ENCODE measurements at regions not wholly inside any gene's neighbourhood (a gene's known extent, or its start where the extent isn't known, plus 50 kb on each side); places are given as distances from the start of the nearest gene placed in this dataset.

DNA sequence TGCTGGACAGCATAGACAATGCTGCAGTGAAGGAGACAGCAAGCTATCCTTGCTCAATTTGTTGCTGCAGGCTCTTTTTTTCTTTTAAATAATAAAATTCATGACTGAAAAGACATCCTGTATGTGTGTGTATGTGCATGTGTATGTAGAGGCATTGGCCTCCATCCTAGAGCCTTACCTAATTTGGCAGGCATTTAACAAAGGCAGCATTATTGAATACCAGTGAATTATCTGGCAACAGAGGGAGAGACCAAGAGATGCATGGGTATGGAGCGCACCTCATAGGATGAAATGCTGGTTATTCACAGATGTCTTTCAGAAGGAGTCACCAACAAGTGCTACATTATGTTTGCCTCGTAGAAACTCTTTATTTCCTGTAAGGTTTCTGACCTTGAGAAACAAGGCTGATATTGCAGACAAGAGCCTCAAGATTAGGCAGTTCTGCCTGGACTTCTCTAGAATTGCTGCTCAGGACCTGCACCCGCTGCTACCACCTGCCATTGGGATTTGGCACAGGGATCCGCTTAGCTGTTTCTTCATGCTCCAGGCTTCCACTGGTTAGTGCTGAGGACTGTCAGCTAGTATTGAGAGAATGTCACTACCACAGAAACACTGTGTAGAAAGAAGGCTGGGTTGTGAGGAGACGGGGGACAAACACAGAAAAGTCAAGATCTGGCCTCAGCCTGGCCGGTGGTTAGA, 247.7 kb upstream of the RFX3 start:
- Histone ChIP-seq H3K27me3 (ENCODE audit: low read depth, low read length) (peaks cover 13% of the 10 kb centered on the region), H3K4me2 (ENCODE audit: low read length) (no peak overlapping the region), H3K9me3 (ENCODE audit: insufficient read depth, low read length) (no peaks in the 10 kb centered on the region), H4K20me1 (ENCODE audit: insufficient read depth, low read length) (no peaks in the 10 kb centered on the region), H3K4me1 (ENCODE audit: low read length) (no peaks in the 10 kb centered on the region), H2AFZ (ENCODE audit: low read depth, low read length) (no peak overlapping the region), H3K4me3 (ENCODE audit: low read length) (no peak overlapping the region), H3K9ac (ENCODE audit: low read length) (no peak overlapping the region), H3K79me2 (ENCODE audit: low read length) (no peaks in the 10 kb centered on the region), H3K27ac (ENCODE audit: low read length) (no peak overlapping the region), H3K36me3 (replicated peaks; ENCODE audit: low read depth, low read length) (no peaks in the 10 kb centered on the region)
- TF ChIP-seq, protein P1, sequence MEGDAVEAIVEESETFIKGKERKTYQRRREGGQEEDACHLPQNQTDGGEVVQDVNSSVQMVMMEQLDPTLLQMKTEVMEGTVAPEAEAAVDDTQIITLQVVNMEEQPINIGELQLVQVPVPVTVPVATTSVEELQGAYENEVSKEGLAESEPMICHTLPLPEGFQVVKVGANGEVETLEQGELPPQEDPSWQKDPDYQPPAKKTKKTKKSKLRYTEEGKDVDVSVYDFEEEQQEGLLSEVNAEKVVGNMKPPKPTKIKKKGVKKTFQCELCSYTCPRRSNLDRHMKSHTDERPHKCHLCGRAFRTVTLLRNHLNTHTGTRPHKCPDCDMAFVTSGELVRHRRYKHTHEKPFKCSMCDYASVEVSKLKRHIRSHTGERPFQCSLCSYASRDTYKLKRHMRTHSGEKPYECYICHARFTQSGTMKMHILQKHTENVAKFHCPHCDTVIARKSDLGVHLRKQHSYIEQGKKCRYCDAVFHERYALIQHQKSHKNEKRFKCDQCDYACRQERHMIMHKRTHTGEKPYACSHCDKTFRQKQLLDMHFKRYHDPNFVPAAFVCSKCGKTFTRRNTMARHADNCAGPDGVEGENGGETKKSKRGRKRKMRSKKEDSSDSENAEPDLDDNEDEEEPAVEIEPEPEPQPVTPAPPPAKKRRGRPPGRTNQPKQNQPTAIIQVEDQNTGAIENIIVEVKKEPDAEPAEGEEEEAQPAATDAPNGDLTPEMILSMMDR (IDR thresholded peaks at IDR 0.05; ENCODE audit: low read depth, low read length), result no peak
- TF ChIP-seq EZH2phosphoT487 (IDR thresholded peaks at IDR 0.05; ENCODE audit: low read depth), result no peak

DNA sequence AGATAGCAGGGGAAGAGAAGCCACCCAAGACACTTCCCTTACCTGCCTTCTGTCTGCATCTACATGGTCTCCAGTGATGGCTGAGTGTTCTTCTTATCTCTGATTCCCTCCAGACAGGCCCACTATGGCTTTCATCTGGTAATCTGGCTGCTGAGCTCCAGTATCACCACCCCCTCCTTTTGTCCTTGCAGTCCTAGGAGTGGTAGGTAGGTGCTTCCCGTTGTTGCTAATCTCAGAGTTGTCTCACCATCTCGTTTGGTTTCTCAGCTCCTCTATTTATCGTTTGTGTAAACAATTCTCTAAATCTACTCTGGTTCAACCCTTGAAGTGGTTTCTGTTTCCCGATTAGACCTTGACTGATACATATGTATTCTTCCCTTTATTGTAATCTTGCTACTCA, 243.8 kb upstream of the RFX3 start:
- no peak for TF ChIP-seq EZH2phosphoT487 (IDR thresholded peaks at IDR 0.05; ENCODE audit: low read depth)
- Histone ChIP-seq H2AFZ (ENCODE audit: low read depth, low read length) (no peak overlapping the region), H3K4me2 (ENCODE audit: low read length) (no peak overlapping the region)

DNA sequence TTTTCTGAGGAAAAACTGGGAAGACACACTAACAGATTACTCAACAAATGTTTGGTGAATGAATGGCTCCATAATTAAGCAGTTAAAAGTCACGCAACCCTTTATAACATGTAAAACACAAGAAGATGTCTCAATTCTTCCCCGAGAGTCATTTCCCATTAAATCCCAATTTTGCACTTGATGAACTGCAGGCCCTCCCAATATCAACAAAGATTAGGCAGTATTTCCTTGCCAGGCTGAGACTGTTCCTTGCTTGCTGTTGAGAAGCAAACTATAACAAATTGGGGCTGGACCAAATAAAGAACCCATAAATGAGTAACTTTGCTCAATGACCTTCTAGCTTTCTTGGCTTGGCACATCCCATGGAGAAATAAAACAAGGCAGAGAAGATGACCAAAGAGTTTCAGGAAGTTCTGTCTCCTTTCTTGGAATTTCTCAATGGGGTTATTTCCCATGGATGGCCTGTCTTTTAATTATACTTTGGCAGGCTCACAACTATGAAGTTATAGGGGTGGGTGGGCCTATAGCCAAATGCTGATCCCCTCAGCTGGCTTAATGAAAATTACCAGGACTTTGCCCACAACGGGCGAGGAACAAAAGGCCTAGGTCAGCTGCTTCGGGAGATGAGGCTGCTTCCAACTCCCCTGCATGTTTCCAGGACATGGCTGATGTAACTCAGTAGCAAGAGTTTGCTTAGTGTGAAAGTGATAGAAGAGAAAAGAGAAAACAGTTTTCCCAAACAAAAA, 243.1 kb upstream of the RFX3 start:
- H3K27me3 ChIP-seq (ENCODE audit: low read depth, low read length), result peaks cover 6% of the 10 kb centered on the region
- no peak overlapping the region for H3K27ac ChIP-seq (ENCODE audit: low read length)
- no peaks in the 10 kb centered on the region for H3K4me1 ChIP-seq (ENCODE audit: low read length)
- no peak overlapping the region for H3K4me2 ChIP-seq (ENCODE audit: low read length)
- TF ChIP-seq, protein P1 (IDR thresholded peaks at IDR 0.05; ENCODE audit: low read depth, low read length), result no peak
- no peak for TF ChIP-seq EZH2phosphoT487 (IDR thresholded peaks at IDR 0.05; ENCODE audit: low read depth)
- H4K20me1 ChIP-seq (ENCODE audit: insufficient read depth, low read length), result no peaks in the 10 kb centered on the region
- no peak overlapping the region for H3K9ac ChIP-seq (ENCODE audit: low read length)
- H3K79me2 ChIP-seq (ENCODE audit: low read length), result no peaks in the 10 kb centered on the region
- no peaks in the 10 kb centered on the region for H3K9me3 ChIP-seq (ENCODE audit: insufficient read depth, low read length)
- no peaks in the 10 kb centered on the region for H3K36me3 ChIP-seq (replicated peaks; ENCODE audit: low read depth, low read length)
- no peak overlapping the region for H3K4me3 ChIP-seq (ENCODE audit: low read length)
- no peak overlapping the region for H2AFZ ChIP-seq (ENCODE audit: low read depth, low read length)

More for the DNA sequence above, 243.8 kb upstream of the RFX3 start:
- Histone ChIP-seq H4K20me1 (ENCODE audit: insufficient read depth, low read length) (no peaks in the 10 kb centered on the region), H3K79me2 (ENCODE audit: low read length) (no peaks in the 10 kb centered on the region), H3K9me3 (ENCODE audit: insufficient read depth, low read length) (no peaks in the 10 kb centered on the region), H3K4me1 (ENCODE audit: low read length) (no peaks in the 10 kb centered on the region), H3K4me3 (ENCODE audit: low read length) (no peak overlapping the region), H3K27me3 (ENCODE audit: low read depth, low read length) (peaks cover 6% of the 10 kb centered on the region; the same call in 1 of the 2 replicates), H3K36me3 (replicated peaks; ENCODE audit: low read depth, low read length) (no peaks in the 10 kb centered on the region), H3K9ac (ENCODE audit: low read length) (no peak overlapping the region), H3K27ac (ENCODE audit: low read length) (no peak overlapping the region)

DNA sequence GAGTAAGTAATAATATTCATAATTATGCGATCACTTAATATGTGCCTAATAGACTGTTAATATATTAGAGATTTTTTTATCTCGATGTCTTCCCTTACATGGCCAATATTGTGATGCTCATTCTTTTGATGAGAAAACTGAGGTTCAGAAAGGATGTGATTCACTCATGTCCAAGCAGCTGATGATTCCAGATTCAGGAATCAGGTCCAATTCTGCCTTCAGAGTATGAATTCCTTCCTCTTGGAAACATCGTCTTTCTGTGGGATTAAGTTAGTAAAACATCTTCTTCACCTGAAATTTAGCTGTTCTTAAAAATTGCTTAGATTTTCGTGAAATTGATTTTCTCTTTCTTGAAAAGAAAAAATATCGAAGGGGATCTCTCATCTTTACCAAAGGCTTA, 242.5 kb upstream of the RFX3 start:
- H3K9me3 ChIP-seq (ENCODE audit: insufficient read depth, low read length), result no peaks in the 10 kb centered on the region
- no peaks in the 10 kb centered on the region for H4K20me1 ChIP-seq (ENCODE audit: insufficient read depth, low read length)
- TF ChIP-seq, protein P1 (IDR thresholded peaks at IDR 0.05; ENCODE audit: low read depth, low read length), result no peak
- TF ChIP-seq EZH2phosphoT487 (IDR thresholded peaks at IDR 0.05; ENCODE audit: low read depth), result no peak
- no peaks in the 10 kb centered on the region for H3K36me3 ChIP-seq (replicated peaks; ENCODE audit: low read depth, low read length)
- H3K79me2 ChIP-seq (ENCODE audit: low read length), result no peaks in the 10 kb centered on the region
- no peak overlapping the region for H3K9ac ChIP-seq (ENCODE audit: low read length)
- H3K27ac ChIP-seq (ENCODE audit: low read length), result no peak overlapping the region
- no peaks in the 10 kb centered on the region for H3K4me1 ChIP-seq (ENCODE audit: low read length)
- H3K4me2 ChIP-seq (ENCODE audit: low read length), result no peak overlapping the region
- peaks cover 6% of the 10 kb centered on the region for H3K27me3 ChIP-seq (ENCODE audit: low read depth, low read length)
- H3K4me3 ChIP-seq (ENCODE audit: low read length), result no peak overlapping the region
- H2AFZ ChIP-seq (ENCODE audit: low read depth, low read length), result no peak overlapping the region
